ENCODE measurements at regions not wholly inside any gene's neighbourhood (a gene's known extent, or its start where the extent isn't known, plus 50 kb on each side); places are given as distances from the start of the nearest gene placed in this dataset.
"Not testable (repeated sequence)": the region's sequence is repeated elsewhere in the genome, so short reads cannot be mapped to it uniquely, and the experiment has no call there.

- no peaks in the 10 kb centered on the region for H3K36me3 ChIP-seq (ENCODE audit: insufficient read depth, insufficient read length, low read length)
- peaks cover 5% of the 10 kb centered on the region for H3K4me1 ChIP-seq (ENCODE audit: insufficient read depth, insufficient read length)
- no peak for TF ChIP-seq YY1 (IDR thresholded peaks at IDR 0.05; ENCODE audit: insufficient read depth, insufficient read length)
- TF ChIP-seq ZNF274 (IDR thresholded peaks at IDR 0.05; ENCODE audit: low read depth, low read length), result no peak
- no peak for TF ChIP-seq SUZ12 (IDR thresholded peaks at IDR 0.05; ENCODE audit: extremely low read depth, insufficient read depth, insufficient read length)
- H3K9me3 ChIP-seq (ENCODE audit: insufficient read depth, low read length), result no peaks in the 10 kb centered on the region
- H3K9ac ChIP-seq (ENCODE audit: insufficient read length, low read depth), result no peak overlapping the region
- H3K4me3 ChIP-seq (ENCODE audit: insufficient read length, low read depth), result no peak overlapping the region
- no peaks in the 10 kb centered on the region for H3K27me3 ChIP-seq (ENCODE audit: insufficient read depth, insufficient read length)
- DNase-seq (ENCODE audit: low read depth, low spot score), result no peak
These were observed 71.4 kb upstream of the ANTXRL start for GRCh38 chr10:46215426-46215825.

- DNase-seq (ENCODE audit: low read depth, low spot score), result no peak
- Histone ChIP-seq H3K9ac (ENCODE audit: insufficient read length, low read depth) (no peak overlapping the region), H3K4me1 (ENCODE audit: insufficient read depth, insufficient read length) (peaks cover 7% of the 10 kb centered on the region), H3K9me3 (ENCODE audit: insufficient read depth, low read length) (no peaks in the 10 kb centered on the region), H3K4me3 (ENCODE audit: insufficient read length, low read depth) (no peak overlapping the region), H3K27me3 (ENCODE audit: insufficient read depth, insufficient read length) (no peaks in the 10 kb centered on the region), H3K36me3 (ENCODE audit: insufficient read depth, insufficient read length, low read length) (no peaks in the 10 kb centered on the region)
- TF ChIP-seq YY1 (IDR thresholded peaks at IDR 0.05; ENCODE audit: insufficient read depth, insufficient read length) (no peak), SUZ12 (IDR thresholded peaks at IDR 0.05; ENCODE audit: extremely low read depth, insufficient read depth, insufficient read length) (no peak), ZNF274 (IDR thresholded peaks at IDR 0.05; ENCODE audit: low read depth, low read length) (no peak)
These were observed 70.7 kb upstream of the ANTXRL start for GRCh38 chr10:46216003-46216634.

GRCh38 chr10:46216836-46217751 lies 69.7 kb upstream of the ANTXRL start:
- TF ChIP-seq SUZ12 (IDR thresholded peaks at IDR 0.05; ENCODE audit: extremely low read depth, insufficient read depth, insufficient read length) (no peak), ZNF274 (IDR thresholded peaks at IDR 0.05; ENCODE audit: low read depth, low read length) (no peak), YY1 (IDR thresholded peaks at IDR 0.05; ENCODE audit: insufficient read depth, insufficient read length) (no peak)
- H3K4me1 ChIP-seq (ENCODE audit: insufficient read depth, insufficient read length), result peaks cover 7% of the 10 kb centered on the region
- H3K27me3 ChIP-seq (ENCODE audit: insufficient read depth, insufficient read length), result no peaks in the 10 kb centered on the region
- H3K36me3 ChIP-seq (ENCODE audit: insufficient read depth, insufficient read length, low read length), result no peaks in the 10 kb centered on the region
- H3K4me3 ChIP-seq (ENCODE audit: insufficient read length, low read depth), result no peak overlapping the region
- no peaks in the 10 kb centered on the region for H3K9me3 ChIP-seq (ENCODE audit: insufficient read depth, low read length)
- no peak for DNase-seq (ENCODE audit: low read depth, low spot score)
- no peak overlapping the region for H3K9ac ChIP-seq (ENCODE audit: insufficient read length, low read depth)

- Histone ChIP-seq H3K36me3 (ENCODE audit: insufficient read depth, insufficient read length, low read length) (no peaks in the 10 kb centered on the region), H3K4me1 (ENCODE audit: insufficient read depth, insufficient read length) (peaks cover 7% of the 10 kb centered on the region), H3K27me3 (ENCODE audit: insufficient read depth, insufficient read length) (no peaks in the 10 kb centered on the region), H3K9me3 (ENCODE audit: insufficient read depth, low read length) (no peaks in the 10 kb centered on the region), H3K9ac (ENCODE audit: insufficient read length, low read depth) (no peak overlapping the region), H3K4me3 (ENCODE audit: insufficient read length, low read depth) (no peak overlapping the region)
- TF ChIP-seq ZNF274 (IDR thresholded peaks at IDR 0.05; ENCODE audit: low read depth, low read length), result no peak
- no peak for TF ChIP-seq YY1 (IDR thresholded peaks at IDR 0.05; ENCODE audit: insufficient read depth, insufficient read length)
- no peak for TF ChIP-seq SUZ12 (IDR thresholded peaks at IDR 0.05; ENCODE audit: extremely low read depth, insufficient read depth, insufficient read length)
- DNase-seq (ENCODE audit: low read depth, low spot score), result no peak
These were observed 68.9 kb upstream of the ANTXRL start for GRCh38 chr10:46217752-46218453.

GRCh38 chr10:46218921-46219320 lies 67.9 kb upstream of the ANTXRL start:
- peaks cover 7% of the 10 kb centered on the region for H3K4me1 ChIP-seq (ENCODE audit: insufficient read depth, insufficient read length)
- H3K27me3 ChIP-seq (ENCODE audit: insufficient read depth, insufficient read length), result no peaks in the 10 kb centered on the region
- H3K36me3 ChIP-seq (ENCODE audit: insufficient read depth, insufficient read length, low read length), result no peaks in the 10 kb centered on the region
- TF ChIP-seq SUZ12 (IDR thresholded peaks at IDR 0.05; ENCODE audit: extremely low read depth, insufficient read depth, insufficient read length), result no peak
- no peak for TF ChIP-seq YY1 (IDR thresholded peaks at IDR 0.05; ENCODE audit: insufficient read depth, insufficient read length)
- no peak for TF ChIP-seq ZNF274 (IDR thresholded peaks at IDR 0.05; ENCODE audit: low read depth, low read length)
- no peak overlapping the region for H3K4me3 ChIP-seq (ENCODE audit: insufficient read length, low read depth)
- no peaks in the 10 kb centered on the region for H3K9me3 ChIP-seq (ENCODE audit: insufficient read depth, low read length)
- no peak for DNase-seq (ENCODE audit: low read depth, low spot score)
- no peak overlapping the region for H3K9ac ChIP-seq (ENCODE audit: insufficient read length, low read depth)

- not testable (repeated sequence) for H3K36me3 ChIP-seq (ENCODE audit: insufficient read depth, insufficient read length, low read length); DNase-seq (ENCODE audit: low read depth, low spot score); H3K4me3 ChIP-seq (ENCODE audit: insufficient read length, low read depth); H3K9ac ChIP-seq (ENCODE audit: insufficient read length, low read depth); H3K9me3 ChIP-seq (ENCODE audit: insufficient read depth, low read length); H3K4me1 ChIP-seq (ENCODE audit: insufficient read depth, insufficient read length); H3K27me3 ChIP-seq (ENCODE audit: insufficient read depth, insufficient read length)
These were observed 67.3 kb upstream of the ANTXRL start for GRCh38 chr10:46219431-46219990.

GRCh38 chr10:46220187-46220586 lies 66.6 kb upstream of the ANTXRL start:
- Histone ChIP-seq H3K9ac (ENCODE audit: insufficient read length, low read depth) (no peak overlapping the region), H3K4me1 (ENCODE audit: insufficient read depth, insufficient read length) (peaks cover 7% of the 10 kb centered on the region), H3K4me3 (ENCODE audit: insufficient read length, low read depth) (no peak overlapping the region), H3K36me3 (ENCODE audit: insufficient read depth, insufficient read length, low read length) (no peaks in the 10 kb centered on the region), H3K9me3 (ENCODE audit: insufficient read depth, low read length) (no peaks in the 10 kb centered on the region), H3K27me3 (ENCODE audit: insufficient read depth, insufficient read length) (no peaks in the 10 kb centered on the region)
- DNase-seq (ENCODE audit: low read depth, low spot score), result no peak
- TF ChIP-seq SUZ12 (IDR thresholded peaks at IDR 0.05; ENCODE audit: extremely low read depth, insufficient read depth, insufficient read length), result no peak
- TF ChIP-seq ZNF274 (IDR thresholded peaks at IDR 0.05; ENCODE audit: low read depth, low read length), result no peak
- TF ChIP-seq YY1 (IDR thresholded peaks at IDR 0.05; ENCODE audit: insufficient read depth, insufficient read length), result no peak
